Tibial artery (tissue), 4 donors: ENCODE measurements at regions not wholly inside any gene's neighbourhood (a gene's known extent, or its start where the extent isn't known, plus 50 kb on each side); places are given as distances from the start of the nearest gene placed in this dataset.

ENCODE experiments used
- DNase-seq, 2 donors: peaks; one replicate each; pipeline ENCODE4 v3.0.0-alpha.2; 2019
- H3K27ac ChIP-seq, 2 donors: fragments of 200-600 bp; sonication (generic) in 1 of 2; 1 replicate in 1 of 2; 2 replicates in 1 of 2; pipeline ENCODE4 v1.5.1; 2018 to 2019; ENCODE audit warnings: mild to moderate bottlenecking in 1 of 2
- H3K27me3 ChIP-seq, 2 donors: fragments of 200-600 bp; sonication (generic) in 1 of 2; one replicate each; pipeline versions ENCODE4 v1.5.1 to v1.6.0; 2016 to 2019
- H3K36me3 ChIP-seq, 3 donors: fragments of 200-600 bp; sonication (generic) in 2 of 3; one replicate each; pipeline ENCODE4 v1.5.1; 2016 to 2019; ENCODE audit warnings: mild to moderate bottlenecking in 2 of 3
- H3K4me1 ChIP-seq, 4 donors: fragments of 200-600 bp; sonication (generic) in 2 of 4; 1 replicate in 3 of 4; 2 replicates in 1 of 4; pipeline ENCODE4 v1.5.1; 2016 to 2019
- H3K4me3 ChIP-seq, 2 donors: fragments of 200-600 bp; sonication (generic) in 1 of 2; 1 replicate in 1 of 2; 2 replicates in 1 of 2; pipeline ENCODE4 v1.5.1; 2018 to 2019; ENCODE audit warnings: mild to moderate bottlenecking in 2 of 2
- H3K9me3 ChIP-seq, 3 donors: fragments of 200-600 bp; sonication (generic) in 1 of 3; one replicate each; pipeline ENCODE4 v1.5.1; 2016 to 2019
- CTCF ChIP-seq, 2 experiments: fragments of 200-600 bp in 1 of 2; fragments of 450-650 bp in 1 of 2; IDR thresholded peaks; one replicate each; pipeline ENCODE4 v1.5.1; 2017 to 2019; ENCODE audit warnings: antibody characterized with exemption in 2 of 2, mild to moderate bottlenecking in 1 of 2, moderate library complexity in 1 of 2
- intact Hi-C: fragments of 100-400 bp; cut with DNase I; formaldehyde crosslinking; loops from one replicate; pipeline ENCODE4 v1.15.0; 2023; ENCODE audit warnings: low total_unique reads

GRCh38 chr5:173474881-173475287 lies 141.6 kb downstream of the BOD1 start:
- Histone ChIP-seq H3K27me3 (no peaks in the 10 kb centered on the region), H3K4me3 (no peak overlapping the region), H3K27ac (peak overlapping the region; percentile 85 to 86), H3K36me3 (no peaks in the 10 kb centered on the region), H3K4me1 (peaks cover 0 to 70% (median 47%) of the 10 kb centered on the region in 4 donors), H3K9me3 (no peaks in the 10 kb centered on the region)
- DNase-seq: no peak
- intact Hi-C loops: no loop called here
- TF ChIP-seq CTCF (IDR thresholded peaks at IDR 0.05): no peak

- Histone ChIP-seq H3K9me3 (no peaks in the 10 kb centered on the region), H3K27ac (peak overlapping the region; percentile 85 to 86), H3K36me3 (no peaks in the 10 kb centered on the region), H3K27me3 (no peaks in the 10 kb centered on the region), H3K4me3 (no peak overlapping the region), H3K4me1 (peaks cover 0 to 67% (median 46%) of the 10 kb centered on the region in 4 donors)
- TF ChIP-seq CTCF (IDR thresholded peaks at IDR 0.05): no peak
- intact Hi-C loops: no loop called here
- DNase-seq: no peak
Observed at GRCh38 chr5:173473288-173473687, 143.2 kb downstream of the BOD1 start.

GRCh38 chr5:173472784-173473278 lies 143.6 kb downstream of the BOD1 start:
- intact Hi-C loops: no loop called here
- Histone ChIP-seq H3K36me3 (no peaks in the 10 kb centered on the region), H3K27ac (peak overlapping the region; percentile 85 to 86), H3K27me3 (no peaks in the 10 kb centered on the region), H3K9me3 (no peaks in the 10 kb centered on the region), H3K4me1 (peaks cover 0 to 63% (median 42%) of the 10 kb centered on the region in 4 donors), H3K4me3 (no peak overlapping the region)
- TF ChIP-seq CTCF (IDR thresholded peaks at IDR 0.05): no peak
- peak; percentile 39 to 78 for DNase-seq

GRCh38 chr5:173472164-173472563 lies 143.9 kb upstream of the STC2 start:
- intact Hi-C loops: no loop called here
- Histone ChIP-seq H3K27me3 (no peaks in the 10 kb centered on the region), H3K9me3 (no peaks in the 10 kb centered on the region), H3K36me3 (no peaks in the 10 kb centered on the region), H3K4me1 (peaks cover 0 to 56% (median 36%) of the 10 kb centered on the region in 4 donors), H3K27ac (peak overlapping the region; percentile 85 to 86), H3K4me3 (no peak overlapping the region)
- peak; percentile 89 for DNase-seq
- TF ChIP-seq CTCF (IDR thresholded peaks at IDR 0.05): no peak

- TF ChIP-seq CTCF (IDR thresholded peaks at IDR 0.05): no peak
- intact Hi-C loops: no loop called here
- Histone ChIP-seq H3K4me1 (peaks cover 0 to 31% (median 26%) of the 10 kb centered on the region in 4 donors), H3K4me3 (no peak overlapping the region), H3K9me3 (no peaks in the 10 kb centered on the region), H3K27me3 (no peaks in the 10 kb centered on the region), H3K36me3 (no peaks in the 10 kb centered on the region), H3K27ac (peak overlapping the region; percentile 14 to 20)
- DNase-seq: no peak
Observed at GRCh38 chr5:173468821-173469251, 140.6 kb upstream of the STC2 start.

GRCh38 chr5:173466227-173466626 lies 138.0 kb upstream of the STC2 start:
- H3K4me3 ChIP-seq: no peak overlapping the region
- intact Hi-C loops: no loop called here
- H3K9me3 ChIP-seq: no peaks in the 10 kb centered on the region
- TF ChIP-seq CTCF (IDR thresholded peaks at IDR 0.05): no peak
- H3K27ac ChIP-seq: no peak overlapping the region
- H3K27me3 ChIP-seq: no peaks in the 10 kb centered on the region
- H3K36me3 ChIP-seq: no peaks in the 10 kb centered on the region
- peaks cover 0 to 5% (median 2%) of the 10 kb centered on the region in 4 donors for H3K4me1 ChIP-seq
- DNase-seq: no peak
